Central memory CD8-positive, alpha-beta T cell (primary cell): ENCODE measurements at regions not wholly inside any gene's neighbourhood (a gene's known extent, or its start where the extent isn't known, plus 50 kb on each side); places are given as distances from the start of the nearest gene placed in this dataset.
"Not testable (repeated sequence)": the region's sequence is repeated elsewhere in the genome, so short reads cannot be mapped to it uniquely, and the experiment has no call there.

Source experiments
- ATAC-seq: fragments of 150-1000 bp; cut with Tn5 transposase; replicated peaks from 2 replicates; pipeline ENCODE4 v1.10.0; 2022; ENCODE audit warnings: mild to moderate bottlenecking, moderate FRiP score, moderate number of reproducible peaks; ENCODE audit not compliant: poor library complexity, severe bottlenecking; ENCODE audit errors: extremely low read depth
- DNase-seq, 2 donors: peaks; one replicate each; pipeline ENCODE4 v3.0.0; 2021; ENCODE audit warnings: low spot score in 2 of 2
- H3K27ac Mint-ChIP-seq: one replicate; pipeline ENCODE4 v1.8.0; 2022; ENCODE audit warnings: low read depth, mild to moderate bottlenecking, moderate library complexity, mixed read lengths
- H3K27me3 Mint-ChIP-seq: one replicate; pipeline ENCODE4 v1.8.0; 2022; ENCODE audit warnings: mixed read lengths
- H3K36me3 Mint-ChIP-seq: one replicate; pipeline ENCODE4 v1.8.0; 2022; ENCODE audit warnings: mild to moderate bottlenecking, moderate library complexity, mixed read lengths; ENCODE audit not compliant: insufficient read depth
- H3K4me1 Mint-ChIP-seq: one replicate; pipeline ENCODE4 v1.8.0; 2022; ENCODE audit warnings: mixed read lengths
- H3K4me3 Mint-ChIP-seq: one replicate; pipeline ENCODE4 v1.8.0; 2022; ENCODE audit warnings: mild to moderate bottlenecking, moderate library complexity, mixed read lengths
- H3K9me3 Mint-ChIP-seq: one replicate; pipeline ENCODE4 v1.8.0; 2022; ENCODE audit warnings: mixed read lengths

DNA sequence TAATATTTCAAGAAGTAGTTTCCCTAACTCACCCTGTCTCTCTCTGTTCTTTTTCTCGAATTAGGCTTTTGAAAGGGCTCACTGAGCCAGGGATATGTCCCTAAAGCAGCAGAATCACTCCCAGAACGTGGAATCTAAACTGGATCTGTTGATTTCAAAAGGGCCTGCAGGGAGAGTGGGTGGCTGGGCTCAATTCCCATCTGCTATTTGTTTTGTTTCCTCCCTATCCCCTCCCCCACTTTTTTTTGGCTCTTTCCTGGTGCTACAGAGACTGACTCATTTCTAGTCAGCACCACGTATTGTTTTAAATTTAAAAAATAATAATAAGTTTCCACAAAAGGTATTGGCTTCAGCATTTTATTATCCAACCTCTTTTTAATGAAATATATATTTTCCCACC is 961.5 kb downstream of the FAM181B start:
- Mint-ChIP-seq H3K36me3 (peaks cover 3% of the 10 kb centered on the region), H3K4me1 (no peaks in the 10 kb centered on the region), H3K27me3 (peaks cover 20% of the 10 kb centered on the region), H3K4me3 (no peak overlapping the region), H3K27ac (no peak overlapping the region), H3K9me3 (no peaks in the 10 kb centered on the region)
- no peak for DNase-seq
- ATAC-seq: no peak

DNA sequence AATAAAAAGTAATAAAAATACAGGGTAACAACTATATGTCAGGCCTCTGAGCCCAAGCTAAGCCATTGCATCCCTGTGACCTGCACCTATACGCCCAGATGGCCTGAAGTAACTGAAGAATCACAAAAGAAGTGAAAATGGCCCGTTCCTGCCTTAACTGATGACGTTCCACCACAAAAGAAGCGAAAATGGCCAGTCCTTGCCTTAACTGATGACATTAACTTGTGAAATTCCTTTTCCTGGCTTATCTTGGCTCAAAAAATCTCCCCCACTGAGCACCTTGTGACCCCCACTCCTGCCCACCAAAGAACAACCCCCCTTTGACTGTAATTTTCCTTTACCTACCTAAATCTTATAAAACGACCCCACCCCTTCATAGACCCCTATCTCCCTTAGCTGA is 963.8 kb downstream of the FAM181B start:
- H3K27me3 Mint-ChIP-seq: peaks cover 20% of the 10 kb centered on the region
- ATAC-seq, H3K4me3 Mint-ChIP-seq, H3K36me3 Mint-ChIP-seq, H3K4me1 Mint-ChIP-seq, H3K27ac Mint-ChIP-seq, H3K9me3 Mint-ChIP-seq, DNase-seq: not testable (repeated sequence)

DNA sequence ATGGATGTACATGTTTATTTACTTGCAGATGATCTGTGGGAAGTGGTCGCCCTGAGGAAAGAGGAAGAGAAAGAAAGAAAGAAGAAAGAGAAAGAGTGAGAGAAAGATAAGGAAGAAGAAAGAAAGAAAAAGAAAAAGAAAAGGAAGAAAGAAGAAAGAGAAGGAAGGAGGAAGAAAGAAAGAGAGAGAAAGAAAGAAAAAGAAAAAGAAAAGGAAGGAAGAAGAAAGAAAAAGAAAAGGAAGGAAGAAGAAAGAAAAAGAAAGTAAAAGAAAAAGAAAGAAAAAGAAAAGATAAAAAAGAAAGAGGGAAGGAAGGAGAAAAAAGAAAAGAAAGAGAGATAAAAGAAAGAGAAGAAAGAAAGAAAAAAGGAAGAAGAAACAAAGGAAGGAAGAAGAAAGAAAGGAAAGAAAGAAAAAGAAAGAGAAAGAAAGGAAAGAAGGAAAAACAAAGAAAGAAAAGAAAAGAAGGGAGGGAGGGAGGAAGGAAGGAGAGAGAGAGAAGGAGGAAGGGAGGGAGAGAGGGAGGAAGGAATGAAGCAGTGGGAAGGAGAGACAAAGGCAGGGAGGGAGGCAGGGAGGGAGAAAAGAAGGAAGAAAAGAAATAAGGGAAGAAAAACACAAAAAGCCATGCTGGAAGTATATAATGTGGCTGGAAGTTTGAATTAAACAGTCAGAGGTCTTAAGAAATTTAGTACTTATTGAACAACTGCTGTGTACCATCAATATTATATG is 976.6 kb downstream of the FAM181B start:
- Mint-ChIP-seq H3K27me3 (peaks cover 11% of the 10 kb centered on the region), H3K27ac (no peak overlapping the region), H3K9me3 (no peaks in the 10 kb centered on the region), H3K4me3 (no peak overlapping the region), H3K36me3 (no peaks in the 10 kb centered on the region), H3K4me1 (no peaks in the 10 kb centered on the region)
- ATAC-seq (no peak), DNase-seq (no peak)

DNA sequence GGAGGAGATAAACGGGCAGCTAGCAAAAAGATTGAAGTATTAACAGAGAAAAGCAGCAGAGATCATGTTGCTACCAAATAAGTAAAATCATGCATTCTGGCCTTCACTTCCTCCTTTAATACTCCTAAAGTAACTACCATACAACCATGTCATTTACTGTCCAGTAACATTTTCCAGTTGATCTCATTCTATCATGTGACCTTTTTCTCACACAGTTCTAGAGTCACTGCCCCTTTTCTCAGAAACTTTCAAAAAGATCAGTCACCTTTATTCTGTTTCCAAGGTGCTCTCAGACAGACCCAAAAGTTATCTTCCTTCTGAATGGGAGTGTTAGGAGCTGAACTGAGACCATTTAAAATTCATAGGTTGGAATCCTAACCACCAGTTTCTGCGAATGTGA is 984.4 kb downstream of the FAM181B start:
- Mint-ChIP-seq H3K27me3 (peaks cover 8% of the 10 kb centered on the region), H3K4me3 (no peak overlapping the region)
- ATAC-seq: no peak

DNA sequence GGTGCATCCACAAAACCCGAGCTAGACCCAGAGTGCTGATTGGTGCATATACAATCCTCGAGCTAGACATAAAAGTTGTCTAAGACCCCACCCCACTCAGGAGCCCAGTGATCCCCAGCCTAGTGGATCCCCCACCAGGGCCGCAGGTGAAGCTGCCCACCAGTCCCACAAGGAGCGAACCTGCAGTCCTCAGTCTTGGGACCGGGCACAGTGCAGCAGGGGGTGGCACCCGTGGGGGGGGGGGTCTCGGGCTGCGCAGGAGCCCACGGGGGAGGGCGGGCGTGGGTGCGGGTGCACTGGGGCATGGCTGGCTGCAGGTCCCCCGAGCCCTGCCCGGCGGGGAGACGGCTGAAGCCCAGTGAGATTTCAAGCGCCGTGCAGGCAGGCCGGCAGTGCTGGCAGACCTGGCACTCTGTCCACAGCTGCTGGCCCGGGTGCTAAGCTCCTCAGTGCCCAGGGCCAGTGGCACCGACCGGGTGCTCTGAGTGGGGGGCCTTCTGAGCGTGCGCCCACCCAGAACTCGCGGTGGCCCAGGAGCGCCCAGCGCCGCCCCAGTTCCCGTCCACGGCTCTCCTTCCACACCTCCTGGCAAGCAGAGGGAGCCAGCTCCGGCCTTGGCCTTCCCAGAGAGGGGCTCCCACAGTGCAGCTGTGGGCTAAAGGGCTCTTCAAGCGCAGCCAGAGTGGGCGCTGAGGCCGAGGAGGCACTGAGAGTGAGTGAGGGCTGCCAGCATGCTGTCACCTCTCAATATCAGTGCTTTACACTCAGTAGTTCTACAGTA is 989.1 kb downstream of the FAM181B start:
- ATAC-seq: peak; percentile 14

More for the DNA sequence above, 984.4 kb downstream of the FAM181B start:
- H3K4me1 Mint-ChIP-seq: no peaks in the 10 kb centered on the region
- no peaks in the 10 kb centered on the region for H3K36me3 Mint-ChIP-seq
- DNase-seq: no peak
- no peak overlapping the region for H3K27ac Mint-ChIP-seq
- no peaks in the 10 kb centered on the region for H3K9me3 Mint-ChIP-seq

DNA sequence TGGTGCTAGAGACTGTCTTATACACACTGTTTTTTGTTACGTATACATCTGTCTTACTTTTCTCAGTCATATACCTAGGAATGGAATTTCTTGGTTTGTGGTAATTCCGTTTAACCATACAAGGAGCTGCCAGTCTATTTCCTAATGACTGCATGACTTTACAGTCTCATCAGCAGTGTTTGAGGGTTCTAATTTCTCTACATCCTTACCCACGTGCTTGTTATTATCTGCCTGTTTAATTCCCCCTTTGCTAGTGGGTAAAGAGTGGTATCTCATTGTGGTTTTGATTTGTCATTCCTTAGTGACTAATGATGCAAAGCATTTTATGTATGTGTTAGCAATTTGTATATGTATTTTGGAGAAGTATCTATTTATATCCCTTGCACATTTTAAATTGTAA is 1008.0 kb downstream of the FAM181B start:
- ATAC-seq: no peak
- peaks cover 1% of the 10 kb centered on the region for H3K36me3 Mint-ChIP-seq
- peaks cover 6% of the 10 kb centered on the region for H3K9me3 Mint-ChIP-seq
- DNase-seq: no peak
- H3K27ac Mint-ChIP-seq: no peak overlapping the region
- no peaks in the 10 kb centered on the region for H3K4me1 Mint-ChIP-seq
- H3K27me3 Mint-ChIP-seq: no peaks in the 10 kb centered on the region
- H3K4me3 Mint-ChIP-seq: no peak overlapping the region

More for the DNA sequence above, 989.1 kb downstream of the FAM181B start:
- H3K9me3 Mint-ChIP-seq: no peaks in the 10 kb centered on the region
- H3K36me3 Mint-ChIP-seq: no peaks in the 10 kb centered on the region
- peaks cover 8% of the 10 kb centered on the region for H3K27me3 Mint-ChIP-seq
- no peak overlapping the region for H3K4me3 Mint-ChIP-seq
- no peak for DNase-seq
- H3K4me1 Mint-ChIP-seq: no peaks in the 10 kb centered on the region
- H3K27ac Mint-ChIP-seq: no peak overlapping the region

DNA sequence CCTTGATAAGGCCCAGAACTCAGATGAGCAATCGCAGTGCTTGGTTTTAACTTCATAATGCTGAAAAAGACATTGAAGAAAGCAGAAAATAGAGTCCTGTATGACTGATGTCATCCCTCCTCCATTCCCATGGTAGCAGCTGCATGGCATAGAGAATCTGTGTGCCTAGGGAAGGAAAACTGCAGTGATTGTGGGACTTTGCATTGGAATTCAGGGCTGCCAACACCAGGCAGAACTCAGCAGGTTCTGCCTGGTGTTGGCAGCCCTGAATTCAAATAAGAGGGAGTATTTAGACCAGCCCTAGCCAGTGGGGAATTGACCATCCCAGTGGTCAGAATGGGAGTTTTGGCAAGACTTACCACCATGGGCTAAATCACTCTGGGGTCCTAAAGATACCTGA is 1016.0 kb downstream of the FAM181B start:
- no peak overlapping the region for H3K4me3 Mint-ChIP-seq
- ATAC-seq (no peak), DNase-seq (no peak)
- peaks cover 1% of the 10 kb centered on the region for H3K36me3 Mint-ChIP-seq
- H3K4me1 Mint-ChIP-seq: no peaks in the 10 kb centered on the region
- no peaks in the 10 kb centered on the region for H3K9me3 Mint-ChIP-seq
- no peaks in the 10 kb centered on the region for H3K27me3 Mint-ChIP-seq
- H3K27ac Mint-ChIP-seq: no peak overlapping the region

DNA sequence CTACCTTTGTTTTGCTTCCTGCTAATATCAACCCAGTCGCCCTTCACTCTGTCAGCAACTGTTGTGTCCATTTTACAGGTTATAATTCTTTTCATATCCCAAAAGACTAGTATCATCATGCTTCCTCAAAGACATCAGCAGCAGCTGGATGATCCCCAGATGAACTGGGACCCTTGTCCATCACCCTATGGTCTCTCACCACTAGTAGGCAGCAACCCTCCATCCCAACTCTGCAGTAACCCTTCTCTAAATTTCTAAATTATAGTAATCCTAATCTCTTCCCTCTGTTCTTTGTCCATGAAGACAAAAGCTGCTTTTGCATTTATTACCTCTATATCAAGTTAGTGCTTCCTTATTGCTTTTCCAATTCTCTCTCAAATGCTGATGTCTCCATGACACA is 1025.8 kb downstream of the FAM181B start:
- Mint-ChIP-seq H3K9me3 (no peaks in the 10 kb centered on the region), H3K4me1 (no peaks in the 10 kb centered on the region), H3K27me3 (peaks cover 21% of the 10 kb centered on the region), H3K27ac (no peak overlapping the region), H3K36me3 (no peaks in the 10 kb centered on the region), H3K4me3 (no peak overlapping the region)
- DNase-seq (no peak), ATAC-seq (no peak)

DNA sequence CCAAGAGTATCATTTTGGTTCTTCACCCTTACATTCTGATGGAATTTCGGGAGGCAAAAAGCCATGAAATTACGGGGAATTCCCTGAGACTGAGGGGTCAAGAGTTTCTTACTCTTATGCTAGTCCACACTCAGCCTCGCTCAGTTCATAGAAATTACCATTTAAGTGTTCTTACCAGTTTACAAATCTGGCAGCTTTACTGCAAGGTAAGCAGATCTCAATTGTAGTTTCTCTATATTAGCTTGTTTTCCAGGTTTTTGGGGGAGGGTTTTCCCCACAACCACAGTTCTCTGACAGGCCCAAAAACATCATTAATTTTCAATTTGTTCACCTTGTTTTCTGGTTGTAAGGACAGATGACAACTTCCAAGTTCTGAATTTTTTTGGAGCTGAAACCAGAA is 1028.4 kb downstream of the FAM181B start:
- H3K36me3 Mint-ChIP-seq: no peaks in the 10 kb centered on the region
- ATAC-seq: no peak
- H3K4me1 Mint-ChIP-seq: no peaks in the 10 kb centered on the region
- H3K27me3 Mint-ChIP-seq: peaks cover 21% of the 10 kb centered on the region
- DNase-seq: no peak
- no peak overlapping the region for H3K4me3 Mint-ChIP-seq
- no peak overlapping the region for H3K27ac Mint-ChIP-seq
- H3K9me3 Mint-ChIP-seq: peaks cover 12% of the 10 kb centered on the region

DNA sequence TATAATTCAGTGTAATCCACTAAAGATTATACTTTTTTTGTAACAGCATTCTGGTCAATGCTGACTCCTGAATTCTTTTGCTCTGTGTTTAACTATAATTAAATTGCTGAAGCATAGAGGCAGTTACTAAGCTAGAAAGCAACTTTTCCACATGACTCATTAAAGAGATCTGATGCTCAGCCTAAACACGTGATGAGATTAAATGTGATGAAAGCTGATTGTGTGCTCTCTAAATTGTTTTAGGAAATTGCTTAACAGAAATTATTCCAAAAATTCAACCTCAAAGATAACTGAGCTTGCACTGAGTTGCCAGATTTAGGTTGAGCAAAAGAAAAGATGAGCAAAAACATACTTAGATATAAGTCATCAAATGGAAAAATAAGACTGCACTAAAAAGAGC is 1033.6 kb downstream of the FAM181B start:
- ATAC-seq (no peak), DNase-seq (no peak)
- no peak overlapping the region for H3K27ac Mint-ChIP-seq
- no peaks in the 10 kb centered on the region for H3K4me1 Mint-ChIP-seq
- no peaks in the 10 kb centered on the region for H3K36me3 Mint-ChIP-seq
- peaks cover 30% of the 10 kb centered on the region for H3K9me3 Mint-ChIP-seq
- H3K4me3 Mint-ChIP-seq: no peak overlapping the region
- no peaks in the 10 kb centered on the region for H3K27me3 Mint-ChIP-seq

DNA sequence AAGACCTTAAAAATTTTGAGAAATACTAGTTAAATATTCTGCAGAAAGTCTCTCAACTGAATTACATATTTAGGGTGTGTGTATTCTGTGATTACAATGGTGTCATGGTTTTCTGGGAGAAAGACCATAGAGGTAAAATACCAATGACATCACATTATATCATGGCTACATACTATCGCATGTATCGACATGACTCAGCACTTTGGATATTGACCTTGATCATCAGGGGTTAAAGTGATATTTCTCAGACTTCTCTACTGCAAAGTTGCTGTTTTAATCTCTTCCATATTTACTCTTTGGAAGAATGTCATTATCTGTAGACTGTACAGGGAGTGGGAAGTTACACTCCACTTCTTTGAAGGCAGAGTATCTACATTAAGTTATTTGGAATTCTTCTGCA is 1046.6 kb downstream of the FAM181B start:
- H3K27ac Mint-ChIP-seq: no peak overlapping the region
- no peak for DNase-seq
- no peaks in the 10 kb centered on the region for H3K27me3 Mint-ChIP-seq
- no peaks in the 10 kb centered on the region for H3K4me1 Mint-ChIP-seq
- H3K36me3 Mint-ChIP-seq: no peaks in the 10 kb centered on the region
- H3K9me3 Mint-ChIP-seq: no peaks in the 10 kb centered on the region
- H3K4me3 Mint-ChIP-seq: no peak overlapping the region
- ATAC-seq: no peak

DNA sequence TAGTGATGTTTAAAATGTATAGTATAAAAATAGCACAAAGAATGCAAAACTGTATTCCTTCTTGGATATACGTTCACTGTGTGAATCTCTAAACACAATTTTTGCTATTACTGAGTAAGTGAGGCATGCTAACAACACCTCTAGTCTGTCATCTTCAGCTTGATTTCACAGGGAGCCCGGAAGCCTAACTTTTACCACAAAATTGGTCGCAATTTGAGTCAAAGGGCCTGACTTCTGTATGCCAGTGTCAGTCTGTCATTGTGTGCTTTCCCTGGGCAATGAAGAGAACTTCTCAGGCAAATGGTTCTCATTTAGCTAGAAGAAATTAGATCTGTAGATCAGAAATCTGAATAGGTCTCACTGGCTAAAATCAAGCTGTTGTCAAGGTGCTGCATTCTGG is 1059.5 kb downstream of the FAM181B start:
- DNase-seq (no peak), ATAC-seq (no peak)
- Mint-ChIP-seq H3K27me3 (no peaks in the 10 kb centered on the region), H3K4me1 (no peaks in the 10 kb centered on the region), H3K36me3 (no peaks in the 10 kb centered on the region), H3K4me3 (no peak overlapping the region), H3K27ac (no peak overlapping the region), H3K9me3 (no peaks in the 10 kb centered on the region)

DNA sequence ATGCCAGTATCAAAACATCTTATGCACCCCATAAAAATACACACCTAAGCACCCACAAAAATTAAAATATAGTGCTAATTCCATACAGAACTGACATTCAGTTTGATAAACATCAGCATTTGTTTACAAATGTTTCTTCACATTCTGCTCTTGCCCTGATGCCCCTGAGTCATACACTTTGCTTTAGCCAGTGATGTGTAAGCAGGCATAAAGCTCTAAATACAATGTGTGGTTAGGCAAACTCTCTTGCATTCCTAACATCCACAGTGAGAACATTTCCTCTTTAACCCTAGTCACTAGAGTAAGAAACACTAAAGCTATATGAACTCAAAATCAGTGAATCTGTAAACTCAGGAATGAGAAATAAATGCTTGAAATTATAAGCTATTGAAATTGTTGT is 1060.7 kb downstream of the FAM181B start:
- no peak for DNase-seq
- no peaks in the 10 kb centered on the region for H3K4me1 Mint-ChIP-seq

More for the DNA sequence above, 1060.7 kb downstream of the FAM181B start:
- Mint-ChIP-seq H3K9me3 (no peaks in the 10 kb centered on the region), H3K27ac (no peak overlapping the region), H3K27me3 (no peaks in the 10 kb centered on the region), H3K4me3 (no peak overlapping the region), H3K36me3 (no peaks in the 10 kb centered on the region)
- ATAC-seq: no peak
